AG04450 (cell line): ENCODE measurements at regions not wholly inside any gene's neighbourhood (a gene's known extent, or its start where the extent isn't known, plus 50 kb on each side); places are given as distances from the start of the nearest gene placed in this dataset.

Experiments
- CTCF ChIA-PET: fragments of 300-600, 350-600 bp; formaldehyde crosslinking; extraction: SDS; loops from one replicate; lab custom pipeline; 2022; ENCODE audit warnings: antibody characterized with exemption, inconsistent platforms; lab: Charles Lee
- POLR2A ChIA-PET: fragments of 350-600 bp; formaldehyde crosslinking; extraction: SDS; loops from one replicate; lab custom pipeline; 2021; ENCODE audit warnings: antibody characterized with exemption, inconsistent platforms; lab: Yijun Ruan, JAX
- DNase-seq: peaks from one replicate; pipeline ENCODE4 v3.0.0-alpha.2; 2011; ENCODE audit warnings: low read depth, low spot score
- H3K27ac ChIP-seq: one replicate; pipeline ENCODE4 v1.5.1; 2012; ENCODE audit warnings: low read depth, low read length, control low read depth
- H3K27me3 ChIP-seq: one replicate; pipeline ENCODE4 v1.6.0; 2012; ENCODE audit warnings: low read length; ENCODE audit not compliant: control insufficient read depth, insufficient read depth
- H3K4me3 ChIP-seq: 2 replicates; pipeline ENCODE4 v1.5.1; 2011; ENCODE audit warnings: mild to moderate bottlenecking, low read depth, low read length, control low read depth
- H3K9me3 ChIP-seq: 2 replicates; pipeline ENCODE4 v1.5.1; 2012; ENCODE audit warnings: low read length; ENCODE audit not compliant: control insufficient read depth, insufficient read depth
- TF ChIP-seq, protein P1 (sequence below): IDR thresholded peaks from 2 replicates; pipeline ENCODE4 v1.5.1; 2011; ENCODE audit warnings: low read depth, low read length, control low read depth, inconsistent platforms

DNA sequence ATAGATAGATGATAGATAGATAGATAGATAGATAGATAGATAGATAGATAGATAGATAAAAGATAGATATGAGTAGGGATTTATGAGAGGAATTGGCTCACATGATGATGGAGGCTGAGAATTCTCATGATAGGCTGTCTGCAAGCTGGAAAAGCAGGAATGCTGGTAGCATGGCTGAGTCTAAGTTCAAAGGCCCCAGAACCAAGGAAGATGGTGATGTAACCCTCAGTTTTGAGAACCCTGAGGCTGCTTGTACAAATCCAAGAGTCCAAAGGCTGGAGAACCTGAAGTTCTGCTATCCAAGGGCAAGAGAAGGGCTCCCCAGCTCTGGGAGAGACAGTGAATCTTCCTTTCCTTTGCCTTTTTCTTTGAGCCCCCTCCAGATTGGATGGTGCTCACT, 210.8 kb downstream of the RFPL4B start:
- no peak for DNase-seq
- CTCF ChIA-PET: no interaction called here
- Histone ChIP-seq H3K27ac (no peak overlapping the region), H3K27me3 (no peaks in the 10 kb centered on the region), H3K4me3 (no peak overlapping the region), H3K9me3 (no peaks in the 10 kb centered on the region)
- TF ChIP-seq, protein P1, sequence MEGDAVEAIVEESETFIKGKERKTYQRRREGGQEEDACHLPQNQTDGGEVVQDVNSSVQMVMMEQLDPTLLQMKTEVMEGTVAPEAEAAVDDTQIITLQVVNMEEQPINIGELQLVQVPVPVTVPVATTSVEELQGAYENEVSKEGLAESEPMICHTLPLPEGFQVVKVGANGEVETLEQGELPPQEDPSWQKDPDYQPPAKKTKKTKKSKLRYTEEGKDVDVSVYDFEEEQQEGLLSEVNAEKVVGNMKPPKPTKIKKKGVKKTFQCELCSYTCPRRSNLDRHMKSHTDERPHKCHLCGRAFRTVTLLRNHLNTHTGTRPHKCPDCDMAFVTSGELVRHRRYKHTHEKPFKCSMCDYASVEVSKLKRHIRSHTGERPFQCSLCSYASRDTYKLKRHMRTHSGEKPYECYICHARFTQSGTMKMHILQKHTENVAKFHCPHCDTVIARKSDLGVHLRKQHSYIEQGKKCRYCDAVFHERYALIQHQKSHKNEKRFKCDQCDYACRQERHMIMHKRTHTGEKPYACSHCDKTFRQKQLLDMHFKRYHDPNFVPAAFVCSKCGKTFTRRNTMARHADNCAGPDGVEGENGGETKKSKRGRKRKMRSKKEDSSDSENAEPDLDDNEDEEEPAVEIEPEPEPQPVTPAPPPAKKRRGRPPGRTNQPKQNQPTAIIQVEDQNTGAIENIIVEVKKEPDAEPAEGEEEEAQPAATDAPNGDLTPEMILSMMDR: no peak
- POLR2A ChIA-PET: no interaction called here

DNA sequence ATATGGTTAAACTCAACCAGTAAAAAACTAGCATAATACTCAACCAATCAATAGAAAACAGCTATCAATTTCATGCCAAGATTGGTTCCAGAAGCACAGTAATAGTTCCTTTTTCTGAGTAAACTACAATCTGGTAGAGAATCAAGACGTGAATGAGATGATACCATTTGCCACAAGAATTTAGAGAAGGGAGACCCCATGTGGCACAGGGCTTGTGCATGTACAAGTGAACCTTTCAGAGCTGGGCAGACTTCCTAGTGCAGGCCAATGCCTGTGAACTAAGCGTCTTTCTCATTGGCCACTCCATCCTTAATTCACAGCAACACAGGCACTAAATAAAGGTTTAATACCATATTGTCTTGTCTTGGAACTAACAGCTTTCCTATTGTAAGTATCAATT, 213.5 kb downstream of the RFPL4B start:
- H3K4me3 ChIP-seq: no peak overlapping the region
- no peaks in the 10 kb centered on the region for H3K9me3 ChIP-seq
- no peak for DNase-seq
- TF ChIP-seq, protein P1: no peak
- no peak overlapping the region for H3K27ac ChIP-seq
- H3K27me3 ChIP-seq: no peaks in the 10 kb centered on the region
- POLR2A ChIA-PET: no interaction called here
- CTCF ChIA-PET: no interaction called here

DNA sequence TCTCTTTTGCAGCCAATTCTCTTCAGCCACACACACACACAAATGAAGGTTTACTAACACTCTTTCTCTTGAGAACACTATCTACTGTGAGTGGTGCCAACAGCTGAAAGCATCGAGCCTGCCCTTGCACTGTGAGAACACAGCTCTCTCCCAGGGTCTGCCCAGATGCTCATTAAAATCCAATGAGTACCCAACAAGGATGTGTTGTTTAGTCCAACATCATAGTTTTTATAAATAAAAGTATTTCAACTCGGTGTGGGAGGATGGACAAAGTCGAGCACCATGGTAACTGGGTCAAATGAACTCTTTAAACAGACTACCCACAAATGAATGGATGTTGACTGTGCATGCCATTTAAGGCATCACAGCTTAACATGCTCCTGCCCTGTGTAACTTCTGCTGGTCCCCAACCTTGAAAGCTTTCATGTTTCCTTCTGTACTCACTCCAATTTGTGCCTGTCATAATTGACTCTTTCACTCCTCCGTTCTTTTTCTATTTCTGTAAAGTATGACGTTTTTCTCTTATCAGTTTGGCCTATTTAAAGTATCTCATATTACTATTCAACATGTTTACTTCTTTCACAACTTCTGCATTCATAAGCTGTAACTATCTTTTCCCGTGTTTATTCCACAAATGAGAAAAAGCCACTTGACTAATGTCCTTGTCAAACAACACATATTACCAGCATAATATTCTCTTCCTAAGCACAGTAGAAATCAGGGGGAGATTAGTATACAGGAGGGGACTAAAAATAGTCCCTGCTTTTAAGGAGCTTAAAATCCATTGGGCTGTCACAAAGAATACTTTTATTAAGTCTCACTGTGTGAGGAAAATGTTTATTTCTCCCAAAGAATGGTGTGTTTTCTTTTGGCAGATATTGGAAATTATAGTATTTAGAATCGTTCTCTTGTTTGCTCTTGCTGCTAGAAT, 215.4 kb downstream of the RFPL4B start:
- Histone ChIP-seq H3K27me3 (no peaks in the 10 kb centered on the region), H3K4me3 (no peak overlapping the region), H3K9me3 (no peaks in the 10 kb centered on the region), H3K27ac (no peak overlapping the region)
- POLR2A ChIA-PET: interaction anchor here (0.6 to 1.6 kb wide), 3 partner anchors 8 to 129 kb away, joined by 4 to 8 read pairs (median 5); no protein-coding TSS in a partner anchor
- no peak for DNase-seq
- CTCF ChIA-PET: no interaction called here
- TF ChIP-seq, protein P1: no peak

DNA sequence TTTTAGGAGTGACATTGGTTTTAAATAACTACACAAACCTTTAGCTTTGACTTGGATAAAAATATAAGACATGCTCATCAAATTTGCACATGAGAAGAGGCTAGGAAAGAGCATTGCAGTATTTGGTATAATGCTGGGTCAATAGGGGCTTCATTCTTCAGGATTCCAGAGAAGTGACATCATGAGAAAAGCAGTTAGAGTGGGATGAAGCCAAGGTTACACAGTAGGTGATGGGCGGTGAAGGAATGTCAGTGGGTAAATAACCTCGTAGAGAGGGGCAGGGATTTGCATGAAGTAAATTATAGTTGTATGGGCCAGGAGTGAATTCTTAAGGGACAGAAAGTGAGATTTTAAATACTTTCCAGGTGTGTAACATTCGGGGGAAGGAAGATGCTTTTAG, 216.2 kb downstream of the RFPL4B start:
- Histone ChIP-seq H3K27me3 (no peaks in the 10 kb centered on the region), H3K9me3 (no peaks in the 10 kb centered on the region), H3K4me3 (no peak overlapping the region), H3K27ac (no peak overlapping the region)
- CTCF ChIA-PET: no interaction called here
- POLR2A ChIA-PET: interaction anchor here (0.6 to 1.6 kb wide), 3 partner anchors 7 to 128 kb away, joined by 4 to 8 read pairs (median 5); no protein-coding TSS in a partner anchor
- TF ChIP-seq, protein P1: no peak
- no peak for DNase-seq

DNA sequence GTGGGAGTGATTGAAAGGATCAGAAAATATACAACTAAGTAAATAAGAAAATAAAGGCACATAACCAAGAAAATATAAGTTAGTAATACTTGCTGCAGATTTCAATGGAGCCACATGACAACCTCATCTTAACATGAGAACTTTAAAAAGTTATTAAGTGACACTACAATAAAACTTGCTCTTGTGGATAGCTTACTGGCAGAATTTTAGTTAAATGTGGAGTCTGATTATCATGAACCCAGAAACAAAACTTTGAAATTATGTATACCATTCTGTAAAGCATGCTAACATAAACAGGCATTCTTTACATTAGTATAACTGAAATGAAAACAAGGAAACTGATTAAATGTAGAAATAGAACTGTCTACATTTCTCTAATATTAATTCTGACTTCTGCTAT, 220.9 kb downstream of the RFPL4B start:
- H3K4me3 ChIP-seq: no peak overlapping the region
- H3K27ac ChIP-seq: no peak overlapping the region
- H3K27me3 ChIP-seq: no peaks in the 10 kb centered on the region
- no peaks in the 10 kb centered on the region for H3K9me3 ChIP-seq
- ChIA-PET POLR2A (no interaction called here), CTCF (no interaction called here)
- no peak for DNase-seq
- TF ChIP-seq, protein P1: no peak
